ENCODE measurements at regions not wholly inside any gene's neighbourhood (a gene's known extent, or its start where the extent isn't known, plus 50 kb on each side); places are given as distances from the start of the nearest gene placed in this dataset.
A peak's percentile ranks its signal among the peaks of the same experiment; 100 is the strongest.

DNA sequence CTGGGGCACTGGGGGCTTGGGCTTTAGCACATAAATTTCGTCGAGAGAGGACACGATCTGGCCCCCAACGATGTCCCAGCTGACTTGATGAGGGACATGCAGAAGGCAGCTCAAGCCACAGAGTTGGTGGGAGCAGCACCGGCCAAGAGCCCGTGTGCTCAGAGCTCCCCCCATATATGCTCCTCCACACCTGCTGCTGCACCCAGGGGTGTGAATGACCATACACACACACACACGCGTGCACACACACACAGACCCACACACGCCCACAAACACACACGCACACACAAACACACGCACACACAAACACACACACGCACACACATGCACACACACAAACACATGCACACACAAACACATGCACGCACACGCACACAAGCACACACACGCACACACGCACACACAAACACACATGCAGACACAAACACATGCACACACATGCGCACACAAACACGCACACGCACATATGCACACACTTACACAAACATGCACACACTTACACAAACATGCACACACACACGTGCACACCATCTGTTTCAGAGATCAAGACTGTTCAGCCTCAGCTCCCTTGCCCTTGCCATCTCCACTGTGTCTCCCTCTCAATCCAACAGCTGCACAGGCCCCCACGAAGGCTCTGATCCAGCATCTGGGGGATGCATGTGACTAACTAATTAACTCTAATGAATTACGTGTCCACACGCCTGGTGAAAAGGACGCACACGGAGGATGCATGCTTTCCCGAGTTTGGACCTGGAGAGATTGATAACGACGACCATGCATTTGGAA, 85.6 kb upstream of the TNRC6C start:
- no peak for DNase-seq (ENCODE audit: low read depth)

DNA sequence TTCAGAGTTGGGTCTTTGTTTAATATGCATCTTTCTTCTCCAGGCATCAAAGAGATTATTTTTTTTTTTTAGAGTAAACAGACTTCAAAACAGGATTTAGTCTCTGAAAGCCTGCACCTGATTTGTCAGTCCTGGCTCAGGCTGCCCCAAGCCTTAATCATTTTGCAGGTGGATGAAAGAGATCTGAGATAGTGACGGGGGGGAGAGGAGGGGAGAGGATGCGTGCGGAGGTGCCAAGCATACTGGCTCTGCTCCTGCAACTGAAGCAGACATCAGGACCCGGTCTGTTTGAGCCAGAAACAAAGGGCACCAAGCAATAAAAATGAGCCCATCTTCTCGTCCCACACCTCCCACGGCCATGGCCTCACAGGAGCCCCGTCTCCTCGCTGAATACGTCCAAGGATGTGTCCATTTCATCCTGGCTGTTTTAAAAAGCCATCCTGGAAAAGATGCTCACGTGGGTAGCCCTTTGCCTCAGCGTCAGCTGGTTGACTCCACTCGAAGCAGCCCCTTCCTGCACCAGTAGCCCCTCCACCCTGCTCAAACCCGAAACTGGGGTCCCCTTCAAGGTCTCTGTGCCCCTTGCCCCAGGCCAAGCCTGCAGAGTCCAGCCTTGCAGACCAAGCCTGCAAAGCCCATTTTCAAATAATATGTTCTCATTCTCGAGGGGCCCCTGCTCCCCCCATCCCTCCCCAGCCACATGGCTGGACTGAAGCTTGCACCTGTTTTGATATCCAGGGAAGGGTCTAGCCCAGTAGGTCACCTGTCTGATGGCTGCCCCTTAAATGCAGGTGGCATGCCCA, 84.8 kb upstream of the TNRC6C start:
- DNase-seq (ENCODE audit: low read depth), result no peak

DNA sequence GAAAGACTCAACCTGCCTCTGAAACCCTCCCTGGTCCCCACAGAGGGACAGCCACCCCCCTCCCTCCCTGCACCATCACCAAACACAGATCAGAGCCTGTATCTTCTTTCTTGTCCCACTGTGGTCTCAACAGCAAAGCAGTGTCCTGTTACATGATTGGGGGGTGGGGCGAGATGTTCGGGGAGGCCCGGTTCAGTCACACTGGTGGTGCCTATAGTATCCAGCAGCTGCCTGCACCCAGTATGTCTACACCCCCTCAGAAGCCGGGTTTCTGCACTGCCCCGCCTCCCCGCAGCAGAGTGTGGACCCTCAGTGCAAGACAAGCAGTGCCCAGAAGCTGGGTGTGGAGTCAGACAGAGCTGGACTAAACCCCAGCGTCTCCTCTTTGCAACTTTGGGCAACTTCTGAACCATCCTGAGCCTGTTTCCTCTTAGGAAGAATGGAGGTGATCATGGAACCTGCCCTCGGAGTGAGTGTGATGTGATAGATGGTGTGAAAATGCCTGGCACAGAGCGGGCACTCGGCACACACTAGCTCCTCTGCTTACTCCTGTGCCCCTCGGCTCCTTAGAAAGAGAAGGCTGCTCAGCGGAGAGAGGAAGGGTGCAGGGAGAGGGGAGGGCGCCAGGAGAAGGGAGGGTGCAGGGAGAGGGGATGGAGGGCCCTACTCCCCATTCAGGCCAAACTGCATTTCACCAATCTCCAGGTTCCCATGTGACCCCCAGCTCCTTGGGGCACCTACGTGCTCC, 84.0 kb upstream of the TNRC6C start:
- DNase-seq (ENCODE audit: low read depth), result no peak

DNA sequence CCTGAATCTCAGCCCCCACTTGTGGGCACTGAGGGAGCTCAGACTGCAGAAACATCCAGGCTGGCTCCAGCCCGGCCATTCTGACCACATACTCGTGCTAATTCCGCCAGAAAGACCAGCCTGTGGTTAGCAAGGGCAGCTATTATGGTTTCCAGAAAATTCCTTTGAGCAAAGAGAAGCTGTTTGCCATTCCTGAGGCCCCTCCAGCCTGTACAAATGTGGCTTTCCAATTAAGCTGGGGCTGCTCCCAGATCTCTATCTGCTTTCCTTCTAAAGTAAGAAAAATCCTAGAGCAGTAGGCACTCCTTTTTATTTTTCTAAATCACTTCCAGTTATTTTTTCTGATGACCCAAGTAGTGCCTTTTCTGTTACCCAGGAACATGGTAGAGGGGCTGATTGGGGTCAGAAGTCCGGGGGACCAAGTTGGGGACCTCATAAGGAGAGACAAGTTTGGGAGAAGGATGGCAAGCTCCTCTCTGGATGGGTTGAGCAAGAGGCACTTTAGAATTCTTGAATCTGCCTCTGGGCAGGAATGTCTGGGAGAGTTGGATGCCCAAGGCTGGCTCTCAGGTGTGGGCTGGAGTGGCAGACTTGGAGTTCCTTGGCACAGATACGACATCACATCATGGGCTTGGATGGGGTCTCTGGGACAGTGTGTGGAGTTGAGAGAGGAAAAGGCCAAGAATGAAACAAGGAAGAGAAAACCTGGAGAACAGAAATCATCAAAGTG, 83.3 kb upstream of the TNRC6C start:
- DNase-seq (ENCODE audit: low read depth), result no peak

DNA sequence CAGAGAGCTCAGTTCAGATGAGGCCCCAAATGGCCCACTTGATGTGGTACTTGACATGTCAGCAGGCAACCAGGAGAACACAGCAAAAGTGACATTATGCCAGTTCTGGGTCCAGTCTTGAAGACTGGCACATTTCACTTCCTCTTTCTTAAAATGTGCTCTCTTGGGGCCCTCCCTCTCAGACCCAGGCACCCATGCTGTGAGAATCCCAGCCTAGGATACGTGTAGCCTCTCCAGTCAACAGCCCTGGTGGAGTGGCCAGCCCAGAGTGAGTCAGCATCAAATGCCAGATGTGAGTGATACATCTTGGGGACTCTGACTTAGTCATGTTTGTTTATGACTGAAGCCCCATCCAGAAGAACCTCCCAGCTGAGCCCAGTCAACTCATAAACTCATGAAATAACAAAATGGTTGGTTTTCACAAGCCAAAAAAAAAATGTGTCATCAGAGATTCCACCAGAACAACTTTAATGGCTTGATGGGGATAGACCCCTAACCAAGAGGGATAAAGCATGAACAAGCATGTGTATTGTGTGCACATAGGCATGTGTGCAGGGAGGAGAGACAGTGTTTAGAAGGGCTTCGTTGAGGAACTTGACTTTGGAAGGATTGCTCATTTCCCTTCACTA, 82.5 kb upstream of the TNRC6C start:
- no peak for DNase-seq (ENCODE audit: low read depth)

DNA sequence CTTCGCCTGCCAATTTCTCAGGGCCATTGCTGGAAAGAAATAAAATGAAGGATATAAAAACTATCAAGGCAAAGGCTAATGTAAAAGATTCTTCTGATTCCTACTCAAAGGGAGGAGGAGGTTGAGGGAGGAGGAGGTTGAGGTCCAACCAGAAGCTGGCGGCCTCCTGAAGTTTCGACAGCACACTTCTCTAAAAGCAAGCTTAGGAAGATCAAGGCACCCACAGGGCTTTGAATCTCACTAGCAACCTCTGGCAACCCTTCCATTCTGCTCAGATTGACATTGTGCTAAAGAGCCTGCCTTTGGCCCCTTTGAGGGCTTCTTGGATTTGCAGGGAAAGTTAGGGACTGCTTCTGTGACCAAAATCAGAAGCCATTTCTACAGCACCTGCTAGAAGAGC, 81.5 kb upstream of the TNRC6C start:
- DNase-seq (ENCODE audit: low read depth), result no peak

DNA sequence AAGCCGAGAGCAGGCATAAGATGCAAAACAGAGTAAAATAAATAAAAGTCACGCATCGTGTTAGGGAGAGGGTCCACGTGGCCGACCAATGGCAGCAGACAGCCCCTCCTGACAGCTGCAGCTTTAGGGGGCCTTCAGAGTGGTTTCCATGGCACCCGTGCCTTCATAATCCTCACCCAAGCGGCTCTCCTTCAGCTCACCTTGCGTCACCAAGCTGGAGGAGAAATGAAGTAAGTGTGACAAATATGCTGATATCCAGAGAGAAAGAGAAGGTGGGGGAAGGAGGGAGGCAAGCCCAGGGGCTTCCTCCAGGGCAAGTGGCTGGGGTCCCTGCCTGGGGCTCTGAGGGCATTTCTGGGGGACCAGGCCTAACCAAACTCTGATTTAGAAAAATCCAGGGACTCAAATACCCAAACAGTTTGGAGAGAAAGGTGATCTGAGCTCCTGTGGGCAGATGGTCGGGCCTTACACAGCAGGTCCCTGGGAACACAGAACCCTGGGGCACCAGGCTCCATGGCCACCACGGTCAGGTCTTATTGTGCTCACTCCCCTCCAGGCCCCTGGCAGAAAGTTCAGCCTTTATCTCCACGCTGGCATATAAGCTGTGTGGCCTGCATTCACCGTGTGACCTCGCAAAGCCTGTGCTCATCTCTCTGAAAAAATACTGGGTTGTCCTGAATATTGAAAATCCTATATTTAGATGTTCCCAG, 80.7 kb upstream of the TNRC6C start:
- DNase-seq (ENCODE audit: low read depth), result no peak

DNA sequence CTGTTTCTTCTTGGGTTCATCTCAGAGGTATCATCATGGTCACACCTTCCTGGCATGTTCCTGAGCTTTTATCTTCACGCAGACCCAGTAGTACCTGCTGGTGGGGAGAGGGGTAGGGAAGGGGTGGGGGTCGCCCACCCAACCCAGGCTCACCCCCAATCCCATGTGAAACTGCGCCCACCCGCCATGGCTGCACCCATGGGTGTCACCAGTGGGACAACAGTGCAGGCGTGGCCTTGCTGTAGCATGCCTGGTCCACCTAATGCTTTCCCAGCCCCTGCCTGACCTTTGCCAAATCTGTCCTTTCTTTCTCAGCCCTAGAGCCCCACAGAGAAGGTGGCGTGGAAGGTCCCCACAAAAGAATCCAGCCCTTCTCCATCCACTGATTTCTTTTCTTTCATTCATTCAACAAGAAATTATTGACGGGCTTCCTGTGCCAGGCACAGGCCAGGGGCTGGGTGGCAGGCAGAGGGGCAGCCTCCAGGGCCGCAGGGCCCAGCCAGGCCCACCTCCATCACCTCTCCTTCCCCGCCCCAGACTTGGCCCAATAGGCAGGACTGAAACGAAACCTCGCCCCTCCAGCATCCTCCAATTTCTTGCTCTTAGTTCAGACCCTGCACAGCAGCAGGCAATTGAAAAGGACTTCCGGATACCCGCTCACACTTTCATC, 79.1 kb upstream of the TNRC6C start:
- no peak for DNase-seq (ENCODE audit: low read depth)

DNA sequence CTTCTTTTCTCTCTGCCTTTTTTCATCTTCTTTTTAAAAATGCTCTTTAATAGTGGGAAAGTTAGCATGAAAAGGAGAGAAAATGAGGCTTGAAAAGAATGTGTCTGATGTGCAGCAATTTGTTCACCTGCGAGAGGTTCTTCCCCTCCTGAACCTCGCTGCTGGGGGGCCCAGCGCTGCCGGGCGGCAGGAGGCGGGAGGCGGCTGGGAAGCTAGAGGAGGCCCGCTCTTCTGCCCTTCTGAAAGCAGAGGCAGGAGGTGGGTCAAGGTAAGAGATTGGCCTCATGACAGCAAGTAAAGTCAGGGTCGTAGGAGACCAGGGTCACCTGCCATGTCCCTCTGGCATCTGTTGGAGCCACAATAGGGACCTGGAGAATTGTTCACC, 78.6 kb upstream of the TNRC6C start:
- no peak for DNase-seq (ENCODE audit: low read depth)

DNA sequence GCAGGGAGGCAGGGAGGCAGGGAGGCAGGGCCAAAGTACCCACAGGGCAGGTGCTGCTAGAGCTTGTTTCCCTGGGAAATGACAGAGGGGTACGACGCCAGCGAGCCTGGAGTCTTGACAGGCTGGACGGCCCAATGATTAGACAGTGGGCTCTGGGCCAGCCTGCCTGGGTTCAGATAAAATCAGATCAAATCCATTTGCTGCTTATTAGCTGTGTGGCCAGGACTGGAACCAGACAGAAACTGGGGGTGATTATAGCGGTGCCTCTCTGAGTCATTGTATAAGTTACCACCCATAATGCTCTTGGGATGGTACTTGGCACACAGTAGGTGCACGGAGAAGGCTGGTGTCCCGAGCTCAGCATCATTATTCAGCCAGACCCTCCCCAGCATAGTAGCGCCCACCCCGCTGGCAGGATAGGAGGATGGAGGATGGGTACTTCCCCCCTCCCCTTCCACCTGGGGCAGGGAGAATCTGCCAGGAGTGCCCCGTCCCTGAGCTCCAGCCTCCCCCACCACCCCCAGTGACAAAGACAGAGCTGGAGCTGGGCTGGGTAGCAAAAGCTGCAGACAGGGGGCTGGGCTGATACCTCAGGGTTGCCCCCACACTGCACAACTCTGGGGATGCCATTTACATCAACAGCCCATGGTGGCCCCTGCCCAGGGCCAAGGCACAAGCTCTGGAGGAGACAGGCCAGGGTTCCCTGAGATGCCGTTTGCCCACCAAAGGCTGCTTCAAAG, 77.6 kb upstream of the TNRC6C start:
- no peak for DNase-seq (ENCODE audit: low read depth)

DNA sequence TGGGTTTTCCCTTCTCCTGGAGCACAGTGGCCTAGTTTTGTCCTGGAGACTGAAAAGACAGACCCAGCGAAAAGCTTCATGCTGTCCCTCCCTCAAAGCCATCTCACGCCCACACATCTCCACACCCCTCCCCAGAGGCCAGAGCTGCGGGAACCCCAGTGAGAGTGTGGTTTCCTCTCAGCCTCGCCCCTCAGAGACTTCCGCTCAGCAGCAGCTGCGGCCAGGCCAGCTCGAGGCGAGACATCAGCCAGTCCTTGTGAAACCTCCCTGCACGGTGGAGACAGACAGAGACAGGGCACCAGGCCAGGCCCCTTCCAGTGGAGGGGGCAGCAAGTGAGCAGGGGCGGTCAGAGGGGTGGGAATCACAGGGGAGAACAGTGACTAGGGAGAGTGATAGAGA, 77.0 kb upstream of the TNRC6C start:
- peak; percentile 49 for DNase-seq (ENCODE audit: low read depth)

DNA sequence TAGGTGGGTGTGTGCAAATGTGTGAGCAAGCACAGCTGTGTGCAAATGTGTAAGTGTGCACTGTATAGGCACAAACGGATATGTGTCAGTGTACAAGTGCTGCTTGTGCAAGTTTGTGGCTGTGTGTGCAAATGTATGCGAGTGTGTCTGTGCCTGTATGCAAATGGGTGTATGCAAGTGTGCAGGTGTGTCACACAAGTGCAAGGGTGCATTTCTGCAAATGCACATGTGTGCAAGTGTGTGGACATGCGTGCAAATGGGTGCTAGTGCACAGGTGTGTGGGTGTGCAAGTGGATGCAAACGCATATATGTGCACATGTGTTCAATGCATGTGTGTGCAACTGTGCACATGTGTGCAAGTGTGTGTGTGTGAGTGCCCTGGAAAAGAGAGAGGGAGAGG, 76.5 kb upstream of the TNRC6C start:
- no peak for DNase-seq (ENCODE audit: low read depth)

DNA sequence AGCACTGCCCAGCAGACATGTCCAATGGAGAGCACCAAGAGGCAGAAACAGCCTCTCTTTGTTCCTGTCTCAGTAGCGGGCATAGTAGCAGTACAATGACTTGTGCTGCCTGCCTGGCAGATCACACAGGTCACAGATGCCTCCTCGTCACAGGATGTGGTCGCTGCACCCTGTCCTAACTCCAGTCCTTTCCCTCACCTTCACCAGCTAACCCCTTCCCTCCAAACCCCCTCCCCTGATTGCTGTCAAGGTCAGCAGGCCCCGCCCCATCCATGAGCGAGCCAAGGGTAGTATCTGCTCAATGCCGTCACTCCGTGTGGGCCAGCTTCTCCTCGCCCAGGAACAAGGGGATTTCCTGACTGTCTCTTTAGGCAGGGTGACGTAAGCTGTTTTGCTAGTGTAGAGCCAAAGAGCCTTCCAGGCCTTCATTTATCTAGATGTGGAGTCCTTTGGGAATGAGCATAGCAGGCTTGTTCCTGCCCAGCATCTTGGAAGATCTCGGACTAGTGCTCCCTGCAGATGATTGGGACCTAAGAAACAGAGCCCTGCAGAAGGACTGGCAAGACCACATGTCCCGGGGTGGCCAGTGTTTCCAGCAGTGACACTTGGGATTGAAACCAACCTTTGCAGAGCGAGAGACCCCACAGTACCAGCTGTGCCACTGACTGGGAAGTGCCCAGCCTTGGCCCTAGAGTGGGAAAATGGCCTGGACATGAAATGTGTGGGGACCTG, 75.9 kb upstream of the TNRC6C start:
- peak; percentile 61 for DNase-seq (ENCODE audit: low read depth)

DNA sequence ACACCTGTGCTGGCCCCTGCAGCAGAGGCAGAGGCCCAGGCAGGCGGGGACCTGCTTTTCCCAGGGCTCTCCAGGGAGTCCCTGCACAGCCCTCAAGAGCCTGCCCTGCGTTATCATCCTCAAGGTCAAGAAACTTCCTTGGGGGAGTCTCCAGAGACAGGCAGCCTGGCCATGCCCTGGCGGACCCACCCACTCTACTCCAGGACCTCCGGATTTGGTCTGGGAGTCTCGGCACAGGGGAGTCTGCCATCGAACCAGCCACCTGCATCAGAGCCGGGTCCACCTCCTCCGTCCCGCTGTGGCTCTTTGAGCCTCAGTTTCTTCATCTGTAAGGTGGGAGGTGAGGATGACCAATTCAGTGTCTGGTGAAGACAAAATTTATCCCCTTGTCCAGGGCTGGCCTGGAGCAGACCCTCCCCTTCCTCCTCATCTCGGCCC, 75.3 kb upstream of the TNRC6C start:
- no peak for DNase-seq (ENCODE audit: low read depth)

DNA sequence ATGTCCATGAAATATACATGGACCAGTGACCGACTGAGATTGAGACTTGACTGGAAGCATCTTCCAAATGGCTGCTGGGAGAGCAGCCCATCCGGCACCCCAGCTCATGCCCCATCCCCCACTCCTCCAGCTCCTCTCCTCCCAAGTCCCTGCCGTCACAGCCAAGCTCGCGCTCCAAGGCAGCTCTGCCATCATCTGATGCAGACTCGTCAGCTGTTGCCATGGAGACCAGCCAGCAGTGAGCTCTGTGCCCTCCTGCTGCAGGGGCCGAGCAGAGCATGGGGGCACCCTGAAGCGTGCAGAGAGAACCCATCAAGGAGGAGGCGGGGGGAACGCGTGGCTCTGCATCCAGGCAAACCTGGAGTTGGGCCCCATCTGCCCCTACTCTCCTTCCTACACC, 74.5 kb upstream of the TNRC6C start:
- no peak for DNase-seq (ENCODE audit: low read depth)

DNA sequence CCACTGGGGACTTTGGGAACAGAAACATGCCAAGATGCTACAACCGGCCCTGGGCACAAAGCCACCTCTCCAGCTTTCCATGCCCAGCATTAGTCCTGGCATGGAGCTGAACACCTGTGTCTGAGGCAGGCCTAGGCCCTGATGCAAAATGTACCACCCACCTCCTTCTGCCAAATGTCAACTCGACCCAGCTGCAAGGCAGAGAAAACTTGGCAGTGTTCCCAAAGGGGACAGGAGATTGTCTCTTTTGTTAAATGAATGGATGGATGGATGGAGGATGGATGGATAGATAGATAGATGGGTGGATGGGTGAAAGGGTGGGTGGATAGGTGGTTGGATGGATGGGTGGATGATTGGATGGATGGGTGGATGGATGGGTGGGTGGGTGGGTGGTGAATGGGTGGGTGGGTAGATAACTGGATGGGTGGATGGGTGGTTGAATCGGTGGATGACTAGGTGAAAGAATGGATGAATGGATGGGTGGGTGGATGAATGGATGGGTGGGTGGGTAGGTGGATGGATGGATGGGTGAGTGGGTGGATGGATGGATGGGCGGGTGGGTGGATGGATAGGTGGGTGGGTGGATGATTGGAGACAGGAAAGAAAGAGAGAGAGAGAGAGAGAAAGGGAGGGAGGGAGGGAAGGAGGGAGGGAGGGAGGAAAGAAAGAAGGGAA, 73.4 kb upstream of the TNRC6C start:
- no peak for DNase-seq (ENCODE audit: low read depth)

DNA sequence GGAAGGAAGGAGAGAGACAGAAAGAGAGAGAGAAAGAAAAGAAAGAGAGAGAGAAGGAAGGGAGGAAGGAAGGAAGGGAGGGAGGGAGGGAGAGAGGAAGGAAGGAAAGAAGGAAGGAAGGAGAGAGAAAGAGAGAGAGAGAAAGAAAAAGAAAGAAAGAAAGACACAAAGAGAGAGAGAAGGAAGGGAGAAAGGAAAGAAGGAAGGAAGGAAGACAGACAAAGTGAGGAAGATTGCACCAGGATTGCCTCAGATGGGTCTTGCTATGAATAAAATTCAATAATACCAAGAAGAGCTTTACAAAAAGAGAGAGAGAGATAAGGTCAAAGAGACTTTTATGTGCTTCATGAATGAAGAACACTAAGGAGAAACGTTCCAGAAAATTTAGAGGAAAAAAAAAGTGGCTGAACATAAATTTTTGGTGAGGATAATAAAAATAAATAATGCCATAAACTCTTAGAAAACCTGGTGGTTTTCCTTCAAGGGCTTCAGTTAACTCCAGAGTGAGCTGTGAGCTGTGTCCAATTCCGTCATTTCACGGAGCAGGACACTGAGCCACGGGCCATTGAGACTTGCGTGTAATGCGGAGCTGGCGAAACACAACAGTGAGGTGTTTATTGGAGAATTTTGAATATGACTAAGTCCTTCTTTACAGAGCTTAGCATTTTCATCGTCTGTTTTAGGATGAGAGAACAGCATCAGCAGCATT, 72.7 kb upstream of the TNRC6C start:
- no peak for DNase-seq (ENCODE audit: low read depth)

DNA sequence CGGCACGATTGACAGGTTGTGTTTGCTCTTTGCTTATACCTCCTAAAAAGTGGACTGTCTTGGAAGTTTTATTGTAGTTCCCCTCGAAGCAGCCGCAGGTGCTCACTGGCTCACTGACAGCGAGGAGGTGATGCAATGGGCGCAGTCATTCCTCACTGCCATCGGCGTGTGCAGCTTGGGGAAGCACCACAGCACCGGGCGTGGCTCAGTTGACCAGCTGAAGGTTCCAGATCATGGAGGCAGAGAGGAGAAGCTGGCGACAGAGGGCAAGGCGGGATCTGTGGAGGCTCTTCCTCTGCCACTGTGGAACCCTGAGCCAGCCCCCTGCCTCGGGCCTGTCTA, 72.1 kb upstream of the TNRC6C start:
- no peak for DNase-seq (ENCODE audit: low read depth)
